CD4-positive, alpha-beta T cell treated with Interleukin-6 at 100 ng/mL for 8 hours (primary cell): ENCODE measurements at regions not wholly inside any gene's neighbourhood (a gene's known extent, or its start where the extent isn't known, plus 50 kb on each side); places are given as distances from the start of the nearest gene placed in this dataset.
"Not testable (repeated sequence)": the region's sequence is repeated elsewhere in the genome, so short reads cannot be mapped to it uniquely, and the experiment has no call there.

Source experiments
- DNase-seq: peaks from one replicate; pipeline ENCODE4 v3.0.0-alpha.2; 2020; ENCODE audit warnings: mixed read lengths, low spot score

DNA sequence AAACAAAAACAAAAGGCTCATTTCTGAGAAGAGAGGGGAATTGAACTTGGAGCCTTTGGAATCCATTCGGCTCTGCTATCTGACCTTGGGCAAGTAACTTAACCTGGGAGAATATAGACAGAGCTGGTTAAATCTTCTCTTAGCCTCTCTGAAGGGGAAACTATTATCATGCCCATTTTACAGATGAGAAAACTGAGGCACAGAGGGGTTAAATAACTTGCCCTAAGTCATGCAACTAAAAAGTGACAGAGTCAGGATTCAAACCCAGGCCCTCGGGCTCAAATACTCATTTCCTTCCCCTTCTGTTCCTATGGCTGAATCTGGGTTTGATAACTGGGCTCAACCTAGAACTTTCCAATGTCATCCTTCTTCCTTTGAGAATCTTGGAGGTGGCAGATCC is 291.3 kb upstream of the MSX2 start:
- DNase-seq = no peak

DNA sequence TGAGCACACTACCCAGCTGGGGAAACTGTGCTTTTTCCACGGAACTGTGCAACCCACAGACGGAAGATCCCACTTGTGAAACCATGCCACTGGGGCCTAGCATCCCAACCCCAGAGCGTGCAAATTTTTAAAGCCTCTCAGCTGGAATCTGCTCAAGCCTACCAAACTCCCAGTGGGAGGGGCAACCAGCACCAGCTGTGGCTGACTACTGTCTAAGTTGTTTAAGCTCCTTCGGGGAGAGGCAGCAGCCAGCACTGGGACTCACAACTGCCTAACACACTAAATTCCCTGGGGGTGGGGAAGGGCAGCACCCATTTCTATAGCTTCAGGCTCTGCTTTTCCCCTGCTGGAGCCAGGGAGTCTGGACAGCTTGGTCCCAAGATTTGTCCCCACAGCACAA is 287.6 kb upstream of the MSX2 start:
- DNase-seq = no peak

DNA sequence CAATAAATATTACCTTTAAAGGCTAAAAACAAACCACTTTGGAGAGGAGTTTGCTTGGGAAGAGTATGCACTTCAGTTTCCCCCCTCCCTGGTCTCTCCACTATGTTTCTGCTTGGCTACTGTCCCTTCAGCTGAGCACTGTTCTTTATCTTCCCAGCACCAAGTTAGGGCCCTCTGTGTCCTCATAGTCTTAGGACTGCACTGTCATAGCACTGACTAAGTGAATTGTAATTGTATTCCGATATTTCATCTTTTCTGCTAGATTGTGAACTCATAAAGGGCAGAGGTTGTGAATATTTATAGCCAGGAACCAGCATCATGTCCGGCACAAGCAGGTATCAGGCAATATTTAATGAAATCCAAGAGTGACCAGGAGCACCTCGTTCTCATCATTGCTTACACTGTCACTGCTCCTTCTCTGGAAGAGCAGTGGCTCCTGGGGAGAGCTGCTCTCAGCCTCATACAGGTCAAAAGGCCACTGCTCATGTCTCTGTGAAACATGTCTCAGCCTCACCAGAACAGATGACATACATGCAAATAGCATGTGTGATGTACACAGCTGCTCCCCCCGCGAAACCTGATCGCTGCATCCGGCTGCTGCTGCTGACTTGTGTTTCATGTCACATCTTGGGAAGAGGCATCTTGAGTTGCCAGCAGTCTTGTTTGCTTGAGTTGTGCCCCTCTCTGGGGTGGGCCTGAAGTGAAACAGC is 279.7 kb upstream of the MSX2 start:
- DNase-seq = no peak

DNA sequence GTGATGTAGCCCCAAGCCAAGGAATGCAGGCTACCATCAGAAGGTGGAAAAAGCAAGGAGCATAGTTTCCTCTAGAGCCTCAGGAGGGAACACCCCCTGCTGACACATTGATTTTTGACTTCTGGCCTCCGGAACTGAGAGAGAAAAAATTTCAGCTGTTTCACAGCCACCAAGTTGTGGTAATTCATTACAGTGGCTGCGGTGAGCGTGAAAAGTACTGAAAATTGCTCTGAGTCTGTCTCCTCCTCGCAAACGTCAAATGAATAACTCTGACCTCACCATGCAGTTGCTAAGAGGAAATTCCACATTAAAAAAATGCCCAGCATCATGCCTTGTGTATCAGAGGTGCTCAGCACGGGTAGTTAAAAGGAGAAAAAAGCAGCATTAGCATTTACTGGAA is 277.9 kb upstream of the MSX2 start:
- no peak for DNase-seq

DNA sequence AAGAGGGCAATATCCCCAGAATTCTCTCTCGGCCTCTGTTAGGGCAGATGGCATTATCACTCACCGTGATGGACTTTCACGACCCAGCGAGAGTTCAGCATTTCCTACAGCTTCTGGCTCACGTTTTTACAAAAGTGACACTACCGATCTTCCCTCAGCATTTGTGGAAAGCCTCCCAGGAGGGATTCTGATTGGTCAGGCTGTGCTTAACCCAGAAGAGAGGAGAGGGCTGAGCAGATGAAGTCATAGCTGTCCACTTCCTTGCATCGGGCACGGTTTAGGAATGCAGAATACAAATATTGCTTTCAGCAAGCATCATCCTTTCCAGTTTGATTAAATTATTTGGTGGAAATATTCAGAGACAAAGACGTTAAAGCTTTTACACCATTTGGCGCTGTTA is 277.4 kb upstream of the MSX2 start:
- no peak for DNase-seq

DNA sequence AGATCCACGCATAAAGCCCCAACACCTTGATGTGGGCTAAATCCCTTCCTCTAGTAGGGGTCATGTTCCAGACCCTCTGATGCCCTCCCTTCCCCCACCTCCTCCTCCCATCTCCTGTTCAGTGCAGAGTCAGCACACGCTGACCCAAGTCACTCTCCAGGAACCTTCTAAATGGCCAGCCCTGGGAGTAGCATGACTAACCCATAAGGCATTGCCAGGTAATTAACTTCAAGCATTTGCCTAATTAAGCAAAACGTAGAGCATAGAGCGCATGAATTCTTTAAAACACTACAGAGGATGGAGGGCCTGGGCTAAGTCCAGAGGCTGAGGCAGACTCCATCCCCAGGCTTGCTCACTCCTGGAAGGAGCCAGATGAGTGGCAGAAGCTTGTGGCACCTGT is 276.3 kb upstream of the MSX2 start:
- DNase-seq = no peak

DNA sequence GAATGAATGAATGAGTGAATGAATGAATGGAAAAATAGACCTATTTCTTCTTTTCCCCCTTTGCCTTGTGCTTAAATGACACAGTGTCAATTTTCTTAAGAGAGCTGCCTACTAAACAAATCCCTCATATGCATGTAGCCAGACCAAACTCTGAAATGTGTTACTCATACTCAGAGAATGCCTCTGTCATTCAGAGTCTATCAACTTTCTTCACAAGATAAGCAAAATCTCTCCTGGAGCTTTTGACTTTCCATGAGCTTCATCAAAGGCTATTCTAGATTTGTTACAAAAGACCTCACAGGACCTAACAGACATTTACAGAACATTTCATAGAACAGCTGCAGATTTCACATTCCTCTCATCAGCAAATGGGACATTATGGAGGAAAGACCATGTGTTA is 275.7 kb upstream of the MSX2 start:
- DNase-seq = no peak

DNA sequence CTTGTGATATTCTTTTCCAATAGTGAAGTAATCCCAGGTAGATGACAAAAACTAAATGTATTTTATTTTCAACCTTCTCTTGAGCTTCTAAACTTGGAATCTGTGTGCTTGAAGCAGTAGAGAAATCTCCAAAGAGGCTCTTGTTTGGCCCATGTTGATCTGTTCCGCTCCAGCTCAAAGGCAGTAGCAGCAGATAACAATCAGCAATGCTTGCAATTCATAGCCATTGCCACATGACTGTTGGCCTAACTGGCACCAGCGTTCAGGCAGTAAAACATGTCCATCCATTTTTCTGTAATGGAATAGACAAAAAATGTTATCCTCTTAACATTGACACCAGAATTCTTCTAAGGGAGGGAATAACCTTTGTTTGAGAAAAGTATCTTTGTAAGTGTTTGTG is 270.7 kb upstream of the MSX2 start:
- DNase-seq = no peak

DNA sequence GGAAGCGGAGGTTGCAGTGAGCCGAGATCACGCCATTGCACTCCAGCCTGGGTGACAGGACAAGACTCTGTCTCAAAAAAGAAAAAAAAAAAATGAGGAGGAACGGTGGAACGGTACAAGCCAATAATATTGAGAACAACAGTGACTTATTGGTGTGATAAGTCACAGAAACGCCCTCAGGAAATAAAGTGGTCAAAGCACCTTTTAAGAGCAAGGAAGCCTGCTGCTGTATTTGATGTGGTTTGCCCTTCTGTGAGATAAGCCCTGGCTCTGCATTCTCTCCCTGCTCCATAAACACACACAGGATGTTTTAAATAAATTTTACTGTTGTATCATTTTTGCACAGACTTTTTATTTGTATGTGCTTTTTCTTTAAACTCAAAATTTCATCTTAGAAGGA is 269.9 kb upstream of the MSX2 start:
- peak; percentile 49 for DNase-seq

DNA sequence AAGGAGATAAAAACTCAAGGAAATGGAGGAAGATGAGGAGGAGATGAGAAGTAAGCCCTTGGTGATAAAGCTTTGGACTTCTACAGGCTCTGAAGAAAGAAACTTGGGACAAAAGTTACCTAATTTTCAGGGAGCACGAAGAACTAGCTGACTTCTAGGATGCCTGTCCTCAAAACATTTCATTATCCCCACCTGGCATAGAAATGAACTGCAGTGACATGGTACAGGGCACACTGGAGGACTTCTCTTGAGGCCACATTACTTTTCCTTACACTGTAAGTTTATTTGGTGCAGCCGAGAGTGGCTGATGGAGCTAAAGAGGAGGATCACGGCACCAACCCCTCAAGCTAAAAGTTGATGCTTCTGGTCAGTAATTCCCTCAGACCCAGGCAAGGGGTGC is 269.5 kb upstream of the MSX2 start:
- DNase-seq = no peak

DNA sequence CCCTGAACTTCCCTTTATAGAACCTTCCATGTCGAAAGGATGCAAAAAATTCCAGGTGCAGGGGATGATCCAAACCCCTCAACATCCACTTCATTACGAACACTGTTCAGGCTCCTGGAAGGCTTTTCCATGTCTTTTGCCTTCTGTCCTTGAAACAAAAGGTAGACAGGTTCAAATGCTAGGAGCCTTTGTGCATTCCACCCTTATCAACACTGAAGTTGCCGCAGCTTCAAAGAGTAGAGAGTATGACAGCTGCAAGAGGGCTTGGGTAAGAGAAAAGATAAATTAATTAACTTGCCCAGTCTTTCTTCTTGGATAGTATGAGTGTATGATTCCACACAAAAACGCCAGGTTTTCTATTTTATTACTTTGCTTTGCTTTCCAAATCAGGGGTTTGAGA is 269.1 kb upstream of the MSX2 start:
- no peak for DNase-seq

DNA sequence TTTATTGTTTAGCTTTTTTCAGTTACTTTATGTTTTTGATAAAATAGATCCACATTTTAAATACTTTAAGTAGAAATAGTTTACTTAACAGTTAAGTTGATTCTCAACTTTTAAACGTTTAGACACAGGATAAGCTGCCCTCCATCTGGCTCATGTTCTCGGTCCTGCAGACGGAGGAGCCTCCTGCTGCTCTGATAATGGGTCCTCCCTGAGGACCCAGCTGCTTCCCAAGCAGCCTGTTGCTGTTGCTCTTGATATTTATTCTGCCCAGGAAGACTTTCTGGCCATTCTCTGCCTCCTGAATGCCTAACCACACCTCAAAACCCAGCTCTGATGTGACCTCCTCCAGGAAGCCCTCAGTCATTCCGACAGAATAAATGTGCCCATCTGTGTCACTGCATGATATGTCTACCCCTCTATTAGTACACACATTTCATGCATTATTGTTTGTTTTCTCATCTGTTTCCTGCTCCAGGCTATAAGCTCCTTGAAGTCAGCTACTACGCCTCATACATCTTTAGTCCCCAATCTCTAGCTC is 267.2 kb upstream of the MSX2 start:
- no peak for DNase-seq

DNA sequence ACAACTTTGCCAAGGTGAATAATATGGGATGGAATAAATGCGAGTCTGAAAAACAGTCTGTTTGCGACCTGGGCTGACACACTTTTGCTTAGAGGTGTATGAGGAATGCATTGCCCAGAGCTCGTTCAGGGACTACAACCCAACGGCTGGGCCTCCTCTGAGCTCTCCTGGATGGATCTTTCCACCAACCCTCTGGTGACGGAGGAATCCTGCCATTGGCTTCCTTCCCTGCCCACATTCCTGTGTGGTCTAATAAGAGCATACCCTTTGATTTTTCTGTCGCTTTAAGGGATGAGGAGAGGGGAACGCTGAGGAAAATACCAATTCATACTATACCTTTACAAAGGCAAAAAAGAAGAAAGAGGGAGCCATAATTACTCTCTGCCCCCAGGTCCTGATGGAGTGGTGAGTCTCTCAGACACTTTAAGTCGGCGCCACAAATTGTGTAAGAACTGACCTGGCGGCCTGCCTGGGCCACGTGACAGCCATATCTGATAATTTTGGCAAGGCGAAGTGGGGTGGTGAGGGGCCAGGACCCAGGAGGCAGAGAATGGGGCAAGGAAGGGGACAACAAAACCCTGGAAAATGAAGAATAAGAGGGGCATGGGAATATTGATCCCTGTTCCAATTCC is 265.2 kb upstream of the MSX2 start:
- no peak for DNase-seq

DNA sequence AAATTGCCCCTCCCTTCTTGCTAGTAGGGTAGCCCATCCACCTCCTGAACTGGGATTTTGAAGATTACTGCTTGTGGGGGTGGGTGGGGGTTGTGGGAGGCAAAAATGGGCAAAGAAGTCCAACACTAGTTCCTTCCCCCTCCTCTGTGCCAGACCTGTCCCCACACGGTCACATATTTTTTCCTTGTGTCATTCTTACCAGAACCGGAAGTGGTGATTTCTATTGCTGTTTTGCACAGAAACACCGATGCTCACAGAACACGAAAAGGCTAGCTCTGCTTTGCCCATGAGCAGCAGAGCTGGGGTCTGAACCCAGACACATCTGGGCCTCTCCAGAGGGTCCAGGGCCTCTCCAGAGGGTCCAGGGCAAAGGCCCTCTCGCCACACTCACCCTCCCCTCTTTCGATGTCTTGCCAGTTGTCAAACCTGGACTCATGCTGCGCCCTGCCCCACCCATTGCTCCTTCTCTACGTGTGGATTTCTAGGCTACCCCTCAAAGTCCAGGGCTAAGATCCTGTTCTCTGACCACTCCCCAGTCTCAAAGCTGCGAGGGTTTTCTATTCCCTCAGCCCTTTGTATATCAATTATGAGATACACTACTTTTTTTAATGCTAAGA is 264.4 kb upstream of the MSX2 start:
- DNase-seq = no peak

DNA sequence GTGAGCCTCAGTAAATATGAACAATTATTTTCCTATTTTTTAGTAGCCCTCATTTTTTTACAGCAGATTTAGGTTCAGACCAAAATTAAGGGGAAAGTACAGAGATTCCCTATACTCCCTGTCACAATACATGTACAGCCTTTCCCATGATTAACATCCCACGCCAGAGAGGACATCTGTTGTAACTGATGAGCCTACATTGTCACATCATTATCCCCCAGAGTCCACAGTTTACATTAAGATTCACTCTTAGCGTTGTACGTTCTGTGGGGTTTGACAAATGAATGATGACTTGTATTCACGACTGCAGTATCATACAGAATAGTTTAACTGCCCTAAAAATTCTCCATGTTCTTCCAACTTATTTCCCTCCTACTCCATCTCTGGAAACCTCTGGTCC is 262.3 kb upstream of the MSX2 start:
- DNase-seq = no peak

DNA sequence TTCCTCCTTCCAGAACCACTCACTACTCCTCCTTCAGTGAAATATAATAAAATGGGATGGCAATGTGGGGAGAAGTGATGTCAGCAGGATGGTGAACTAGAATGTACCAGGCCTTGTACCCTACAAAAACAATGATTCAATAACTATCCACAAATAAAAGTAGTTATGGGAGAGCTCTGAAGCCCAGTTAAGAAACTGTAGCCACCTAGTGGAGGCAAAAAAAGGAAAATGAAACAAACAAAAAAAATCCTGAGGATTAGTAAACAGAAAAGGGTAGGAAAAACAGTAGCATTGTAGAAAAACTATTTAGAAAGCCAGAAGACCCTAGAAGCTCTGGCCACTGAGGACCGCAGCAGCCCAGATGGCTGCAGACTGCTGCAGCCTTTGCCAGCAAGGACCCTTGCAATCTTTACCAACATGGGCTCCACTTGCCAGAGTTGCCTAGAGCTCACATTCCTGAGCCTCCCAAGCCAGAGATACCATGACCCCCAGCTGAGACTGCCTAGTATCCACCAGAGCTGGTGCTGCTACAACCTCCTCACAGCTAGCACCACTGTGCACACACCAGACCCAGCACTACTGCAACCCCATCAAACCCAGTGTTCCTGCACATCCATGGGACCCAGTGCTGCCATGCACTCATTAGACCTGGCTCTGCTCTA is 259.7 kb upstream of the MSX2 start:
- no peak for DNase-seq

DNA sequence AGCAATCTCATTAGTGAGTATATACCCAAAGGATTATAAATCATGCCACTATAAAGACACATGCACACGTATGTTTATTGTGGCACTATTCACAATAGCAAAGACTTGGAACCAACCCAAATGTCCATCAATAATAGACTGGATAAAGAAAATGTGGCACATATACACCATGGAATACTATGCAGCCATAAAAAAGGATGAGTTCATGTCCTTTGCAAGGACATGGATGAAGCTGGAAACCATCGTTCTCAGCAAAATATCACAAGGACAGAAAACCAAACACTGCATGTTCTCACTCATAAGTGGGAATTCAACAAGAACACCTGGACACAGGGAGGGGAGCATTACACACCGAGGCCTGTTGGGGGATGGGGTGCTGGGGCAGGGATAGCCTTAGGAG is 252.9 kb upstream of the MSX2 start:
- DNase-seq = not testable (repeated sequence)

DNA sequence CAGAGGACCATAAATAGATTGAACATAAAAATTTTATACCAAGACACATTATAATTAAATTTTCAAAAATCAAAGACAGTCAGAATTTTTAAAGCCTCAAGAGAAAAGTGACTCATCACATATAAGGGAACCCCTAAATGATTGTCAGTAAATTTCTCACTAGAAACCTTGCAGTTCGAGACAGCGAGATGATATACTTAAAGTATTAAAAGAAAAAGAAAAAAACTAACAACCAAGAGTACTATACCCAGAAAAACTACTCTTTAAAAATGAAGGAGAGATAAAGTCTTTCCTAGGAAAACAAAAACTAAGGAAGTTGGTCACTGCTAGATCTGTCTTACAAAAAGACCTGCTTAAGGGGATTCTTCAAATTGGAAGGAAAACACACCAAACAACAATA is 251.4 kb upstream of the MSX2 start:
- DNase-seq = no peak

DNA sequence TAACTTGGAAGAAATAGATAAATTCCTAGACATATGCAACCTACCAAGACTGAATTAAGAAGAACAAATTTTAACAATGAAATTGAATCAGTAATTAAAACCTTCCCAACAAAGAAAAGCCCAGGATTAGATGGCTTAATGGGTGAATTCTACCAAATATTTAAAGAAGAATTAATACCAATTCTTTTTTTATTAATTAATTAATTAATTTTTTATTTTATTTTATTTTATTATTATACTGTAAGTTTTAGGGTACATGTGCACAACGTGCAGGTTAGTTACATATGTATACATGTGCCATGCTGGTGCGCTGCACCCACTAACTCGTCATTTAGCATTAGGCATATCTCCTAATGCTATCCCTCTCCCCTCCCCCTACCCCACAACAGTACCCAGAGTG is 248.4 kb upstream of the MSX2 start:
- not testable (repeated sequence) for DNase-seq

DNA sequence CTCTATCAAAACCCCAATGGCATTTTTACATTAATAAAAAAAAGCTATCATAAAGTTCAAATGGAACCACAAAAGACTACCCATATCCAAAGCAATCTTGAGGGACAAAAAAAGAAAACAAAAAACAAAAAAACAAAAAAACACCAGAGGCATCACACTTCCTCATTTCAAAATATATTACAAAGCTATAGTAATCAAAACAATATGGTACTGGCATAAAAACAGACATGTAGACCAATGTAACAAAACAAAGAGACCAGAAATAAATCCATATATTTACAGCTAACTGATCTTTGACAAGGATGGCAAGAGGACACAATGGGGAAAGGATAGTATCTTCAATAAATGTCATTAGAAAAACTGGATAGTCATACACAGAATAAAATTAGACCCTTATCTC is 245.1 kb upstream of the MSX2 start:
- DNase-seq = no peak

DNA sequence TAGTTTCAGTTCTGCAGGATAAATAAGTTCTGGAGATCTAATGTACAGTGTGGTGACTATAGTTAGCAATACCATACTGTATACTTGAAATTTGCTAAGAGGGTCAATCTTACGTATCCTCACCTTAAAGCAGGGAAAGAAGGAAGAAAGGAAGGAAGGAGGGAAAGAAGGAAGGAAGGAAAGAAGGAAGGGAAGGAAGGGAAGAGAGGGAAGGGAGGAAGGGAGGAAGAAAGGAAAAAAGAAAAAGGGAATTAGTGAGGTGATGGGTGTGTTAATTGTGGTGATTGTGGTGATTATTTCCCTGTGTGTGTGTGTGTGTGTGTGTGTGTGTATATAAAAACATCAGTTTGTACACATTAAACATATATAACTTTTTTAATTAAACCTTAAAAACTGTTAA is 242.6 kb upstream of the MSX2 start:
- no peak for DNase-seq

DNA sequence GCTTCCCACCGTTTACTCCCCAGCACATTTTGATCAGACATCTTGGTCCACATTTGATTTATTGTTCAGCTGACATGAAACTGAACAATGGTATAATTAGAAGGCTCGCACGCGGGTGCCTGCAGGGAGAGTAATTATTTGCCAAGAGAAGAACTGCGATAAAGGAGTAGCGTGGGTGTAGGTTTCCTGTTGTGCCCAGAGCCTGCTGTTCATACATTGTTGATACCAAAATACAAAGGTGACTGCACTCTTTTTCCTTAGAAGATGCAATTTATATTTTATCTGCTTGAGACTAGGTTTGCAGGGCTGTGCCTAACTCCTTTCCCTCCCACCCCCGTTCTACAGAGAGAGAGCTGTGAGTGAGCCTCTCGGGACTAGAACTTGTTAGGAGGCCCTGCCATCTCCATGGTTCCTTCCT is 241.8 kb upstream of the MSX2 start:
- no peak for DNase-seq

DNA sequence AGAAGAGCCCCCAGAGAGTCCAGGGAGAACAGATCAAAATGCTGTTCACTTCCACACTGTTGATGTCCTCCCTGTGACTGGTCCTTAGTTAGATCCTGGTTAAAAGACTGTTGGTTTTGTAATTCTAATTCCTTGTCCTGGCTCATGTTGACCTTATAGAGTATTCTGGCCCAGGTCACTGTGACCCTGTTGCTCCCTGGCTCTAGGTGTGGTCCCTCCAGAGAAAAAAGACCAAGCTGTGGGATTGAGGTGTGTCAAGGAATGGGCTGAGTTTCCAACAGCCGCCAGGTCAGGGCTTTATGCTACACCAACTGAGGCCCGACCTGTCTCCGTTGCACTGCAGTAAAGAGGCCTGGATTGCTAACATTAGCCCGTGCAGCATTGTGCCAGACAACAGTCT is 241.0 kb upstream of the MSX2 start:
- no peak for DNase-seq
